HepG2 (cell line): ENCODE measurements at regions not wholly inside any gene's neighbourhood (a gene's known extent, or its start where the extent isn't known, plus 50 kb on each side); places are given as distances from the start of the nearest gene placed in this dataset.

Experiments used
- BCL6 ChIP-seq: IDR thresholded peaks from 2 replicates; pipeline ENCODE4 v1.6.1; 2016; ENCODE audit warnings: missing genetic modification reagents, missing compliant biosample characterization
- BRD4 ChIP-seq: sonication (generic); formaldehyde crosslinking; IDR thresholded peaks from 2 replicates; pipeline ENCODE4 v1.4.0; 2020; ENCODE audit warnings: missing genetic modification reagents
- KMT2B ChIP-seq: IDR thresholded peaks from 2 replicates; pipeline ENCODE4 v1.6.1; 2016; ENCODE audit warnings: missing genetic modification reagents, missing compliant biosample characterization
- MIER3 ChIP-seq: IDR thresholded peaks from 2 replicates; pipeline ENCODE4 v1.6.1; 2016; ENCODE audit warnings: missing compliant biosample characterization, borderline replicate concordance
- NCOA1 ChIP-seq: sonication (generic); formaldehyde crosslinking; IDR thresholded peaks from 2 replicates; pipeline ENCODE4 v1.9.0; 2021; ENCODE audit warnings: missing genetic modification reagents
- NFATC3 ChIP-seq: sonication (generic); formaldehyde crosslinking; IDR thresholded peaks from 2 replicates; pipeline ENCODE4 v1.5.1; 2020; ENCODE audit warnings: mild to moderate bottlenecking, missing genetic modification reagents
- NR2F1 ChIP-seq, 2 experiments: fragments of 450-650 bp in 1 of 2; formaldehyde crosslinking in 1 of 2; IDR thresholded peaks; 2 replicates each; pipeline versions ENCODE4 v1.5.0 to v1.6.1; 2016 to 2020; ENCODE audit warnings: mild to moderate bottlenecking in 1 of 2, missing compliant biosample characterization in 1 of 2, missing genetic modification reagents in 1 of 2, moderate library complexity in 1 of 2
- SNAPC2 ChIP-seq: sonication (generic); formaldehyde crosslinking; IDR thresholded peaks from 2 replicates; pipeline ENCODE4 v1.8.1; 2022; ENCODE audit warnings: mild to moderate bottlenecking, missing genetic modification reagents
- ZNF337 ChIP-seq: sonication (generic); formaldehyde crosslinking; IDR thresholded peaks from 2 replicates; pipeline ENCODE4 v1.5.1; 2020; ENCODE audit warnings: missing genetic modification reagents, low read depth, mild to moderate bottlenecking, borderline replicate concordance
- ZNF350 ChIP-seq: sonication (generic); formaldehyde crosslinking; IDR thresholded peaks from 2 replicates; pipeline ENCODE4 v1.4.0; 2020; ENCODE audit warnings: mild to moderate bottlenecking, low read depth, missing genetic modification reagents, borderline replicate concordance
- ZNF547 ChIP-seq: sonication (generic); formaldehyde crosslinking; IDR thresholded peaks from 2 replicates; pipeline ENCODE4 v1.5.1; 2020; ENCODE audit warnings: mild to moderate bottlenecking, missing genetic modification reagents
- ZNF614 ChIP-seq: IDR thresholded peaks from 2 replicates; pipeline ENCODE4 v1.6.1; 2018; ENCODE audit warnings: missing biosample characterization, missing genetic modification reagents, inconsistent platforms, borderline replicate concordance
- TF ChIP-seq, protein P1 (sequence below), 2 experiments: sonication (generic) in 1 of 2; formaldehyde crosslinking in 1 of 2; IDR thresholded peaks; 2 replicates each; pipeline versions ENCODE4 v1.4.0 to v1.6.1; 2016 to 2020; ENCODE audit warnings: borderline replicate concordance in 1 of 2, low read depth in 1 of 2, mild to moderate bottlenecking in 1 of 2, missing genetic modification reagents in 1 of 2
- TF ChIP-seq, protein P2 (sequence below): sonication (generic); formaldehyde crosslinking; IDR thresholded peaks from 2 replicates; pipeline ENCODE4 v1.8.0; 2022; ENCODE audit warnings: mild to moderate bottlenecking, missing genetic modification reagents, borderline replicate concordance
- TF ChIP-seq, protein P3 (sequence below): sonication (generic); formaldehyde crosslinking; IDR thresholded peaks from 2 replicates; pipeline ENCODE4 v1.4.0; 2020; ENCODE audit warnings: mild to moderate bottlenecking, missing genetic modification reagents

DNA sequence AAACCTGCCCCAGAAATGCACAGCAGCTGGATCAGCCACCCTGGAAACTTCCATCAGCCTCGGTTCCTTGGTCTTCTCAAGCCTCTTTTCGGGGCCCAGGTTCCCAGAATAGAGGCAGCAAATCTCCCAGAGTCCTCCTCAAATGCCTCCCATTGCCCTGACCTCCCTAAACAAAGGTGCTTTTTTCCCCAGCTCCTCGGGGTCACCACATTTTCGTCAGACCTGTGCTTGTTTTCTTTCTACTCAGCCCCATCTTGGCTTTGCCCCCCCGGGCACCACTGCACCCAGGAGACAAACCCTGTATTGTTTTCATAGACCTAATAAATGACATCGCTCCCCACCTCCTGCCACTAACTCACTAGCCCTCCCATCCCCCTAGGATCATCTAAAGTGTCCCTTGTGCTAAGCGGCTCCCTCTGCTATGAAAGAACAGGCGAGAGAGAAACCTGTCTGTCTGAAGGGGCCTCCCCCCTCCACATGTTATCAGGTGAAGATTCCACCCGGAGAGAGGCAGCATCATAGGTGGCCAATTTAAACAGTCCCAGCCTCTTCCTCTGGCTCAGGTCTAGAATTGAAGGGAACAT, 451.1 kb downstream of the SOX9 start (continued):
- TF ChIP-seq ZNF350 (CRISPR knock-in tag) = peak; percentile 5; the same call in 1 of the 2 replicates
- TF ChIP-seq NFATC3 (CRISPR knock-in tag) = no peak
- TF ChIP-seq BCL6 (CRISPR knock-in tag) = peak; percentile 70
- TF ChIP-seq ZNF547 (CRISPR knock-in tag) = 0 out of 2 replicates have a peak, but pooled peaks have one; percentile 30
- TF ChIP-seq, protein P1, sequence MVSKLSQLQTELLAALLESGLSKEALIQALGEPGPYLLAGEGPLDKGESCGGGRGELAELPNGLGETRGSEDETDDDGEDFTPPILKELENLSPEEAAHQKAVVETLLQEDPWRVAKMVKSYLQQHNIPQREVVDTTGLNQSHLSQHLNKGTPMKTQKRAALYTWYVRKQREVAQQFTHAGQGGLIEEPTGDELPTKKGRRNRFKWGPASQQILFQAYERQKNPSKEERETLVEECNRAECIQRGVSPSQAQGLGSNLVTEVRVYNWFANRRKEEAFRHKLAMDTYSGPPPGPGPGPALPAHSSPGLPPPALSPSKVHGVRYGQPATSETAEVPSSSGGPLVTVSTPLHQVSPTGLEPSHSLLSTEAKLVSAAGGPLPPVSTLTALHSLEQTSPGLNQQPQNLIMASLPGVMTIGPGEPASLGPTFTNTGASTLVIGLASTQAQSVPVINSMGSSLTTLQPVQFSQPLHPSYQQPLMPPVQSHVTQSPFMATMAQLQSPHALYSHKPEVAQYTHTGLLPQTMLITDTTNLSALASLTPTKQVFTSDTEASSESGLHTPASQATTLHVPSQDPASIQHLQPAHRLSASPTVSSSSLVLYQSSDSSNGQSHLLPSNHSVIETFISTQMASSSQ (IDR thresholded peaks at IDR 0.05; ENCODE audit: low read depth) = peak; percentile 50; the same call in 1 of the 2 replicates
- TF ChIP-seq, protein P1 (CRISPR knock-in tag; IDR thresholded peaks at IDR 0.05; ENCODE audit: borderline replicate concordance) = peak; percentile 89; the same call in 1 of the 2 replicates
- TF ChIP-seq, protein P2, sequence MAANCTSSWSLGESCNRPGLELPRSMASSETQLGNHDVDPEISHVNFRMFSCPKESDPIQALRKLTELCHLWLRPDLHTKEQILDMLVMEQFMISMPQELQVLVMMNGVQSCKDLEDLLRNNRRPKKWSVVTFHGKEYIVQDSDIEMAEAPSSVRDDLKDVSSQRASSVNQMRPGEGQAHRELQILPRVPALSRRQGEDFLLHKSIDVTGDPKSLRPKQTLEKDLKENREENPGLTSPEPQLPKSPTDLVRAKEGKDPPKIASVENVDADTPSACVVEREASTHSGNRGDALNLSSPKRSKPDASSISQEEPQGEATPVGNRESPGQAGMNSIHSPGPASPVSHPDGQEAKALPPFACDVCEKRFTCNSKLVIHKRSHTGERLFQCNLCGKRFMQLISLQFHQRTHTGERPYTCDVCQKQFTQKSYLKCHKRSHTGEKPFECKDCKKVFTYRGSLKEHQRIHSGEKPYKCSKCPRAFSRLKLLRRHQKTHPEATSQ (CRISPR knock-in tag) = peak; percentile 49; the same call in 1 of the 2 replicates
- TF ChIP-seq KMT2B (CRISPR knock-in tag) = 0 out of 2 replicates have a peak, but pooled peaks have one; percentile 52
- 0 out of 2 replicates have a peak, but pooled peaks have one; percentile 62 for TF ChIP-seq ZNF337 (CRISPR knock-in tag)
- TF ChIP-seq, protein P3, sequence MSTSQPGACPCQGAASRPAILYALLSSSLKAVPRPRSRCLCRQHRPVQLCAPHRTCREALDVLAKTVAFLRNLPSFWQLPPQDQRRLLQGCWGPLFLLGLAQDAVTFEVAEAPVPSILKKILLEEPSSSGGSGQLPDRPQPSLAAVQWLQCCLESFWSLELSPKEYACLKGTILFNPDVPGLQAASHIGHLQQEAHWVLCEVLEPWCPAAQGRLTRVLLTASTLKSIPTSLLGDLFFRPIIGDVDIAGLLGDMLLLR = no peak
- TF ChIP-seq SNAPC2 = no peak; the same call in 1 of the 2 replicates
- peak; percentile 47; the same call in 1 of the 2 replicates for TF ChIP-seq MIER3
- peak; percentile 29 to 61; a peak in 1 of 4 replicates for TF ChIP-seq NR2F1 (CRISPR knock-in tag; IDR thresholded peaks at IDR 0.05)
- no peak for TF ChIP-seq NCOA1 (CRISPR knock-in tag)
- 0 out of 2 replicates have a peak, but pooled peaks have one; percentile 9 for TF ChIP-seq BRD4 (CRISPR knock-in tag)
- TF ChIP-seq ZNF614 = peak; percentile 82
